Testis (tissue), 2 donors: ENCODE measurements at regions not wholly inside any gene's neighbourhood (a gene's known extent, or its start where the extent isn't known, plus 50 kb on each side); places are given as distances from the start of the nearest gene placed in this dataset.

Experiments
- POLR2A ChIP-seq: fragments of 450-650 bp; IDR thresholded peaks from one replicate; pipeline ENCODE4 v1.6.1; 2017; ENCODE audit warnings: antibody characterized with exemption, mild to moderate bottlenecking, moderate library complexity
- TF ChIP-seq, protein P1 (sequence below), 3 experiments: fragments of 450-650 bp in 2 of 3; fragments of 200-600 bp in 1 of 3; sonication (generic) in 1 of 3; IDR thresholded peaks; one replicate each; pipeline ENCODE4 v1.5.1; 2016 to 2019; ENCODE audit warnings: antibody characterized with exemption in 3 of 3, mild to moderate bottlenecking in 2 of 3, moderate library complexity in 1 of 3

GRCh38 chr3:146682171-146682570 is 77.0 kb upstream of the PLSCR5 start:
- TF ChIP-seq, protein P1, sequence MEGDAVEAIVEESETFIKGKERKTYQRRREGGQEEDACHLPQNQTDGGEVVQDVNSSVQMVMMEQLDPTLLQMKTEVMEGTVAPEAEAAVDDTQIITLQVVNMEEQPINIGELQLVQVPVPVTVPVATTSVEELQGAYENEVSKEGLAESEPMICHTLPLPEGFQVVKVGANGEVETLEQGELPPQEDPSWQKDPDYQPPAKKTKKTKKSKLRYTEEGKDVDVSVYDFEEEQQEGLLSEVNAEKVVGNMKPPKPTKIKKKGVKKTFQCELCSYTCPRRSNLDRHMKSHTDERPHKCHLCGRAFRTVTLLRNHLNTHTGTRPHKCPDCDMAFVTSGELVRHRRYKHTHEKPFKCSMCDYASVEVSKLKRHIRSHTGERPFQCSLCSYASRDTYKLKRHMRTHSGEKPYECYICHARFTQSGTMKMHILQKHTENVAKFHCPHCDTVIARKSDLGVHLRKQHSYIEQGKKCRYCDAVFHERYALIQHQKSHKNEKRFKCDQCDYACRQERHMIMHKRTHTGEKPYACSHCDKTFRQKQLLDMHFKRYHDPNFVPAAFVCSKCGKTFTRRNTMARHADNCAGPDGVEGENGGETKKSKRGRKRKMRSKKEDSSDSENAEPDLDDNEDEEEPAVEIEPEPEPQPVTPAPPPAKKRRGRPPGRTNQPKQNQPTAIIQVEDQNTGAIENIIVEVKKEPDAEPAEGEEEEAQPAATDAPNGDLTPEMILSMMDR (IDR thresholded peaks at IDR 0.05) = no peak
- no peak for TF ChIP-seq POLR2A
